SK-N-SH (cell line): ENCODE measurements at regions not wholly inside any gene's neighbourhood (a gene's known extent, or its start where the extent isn't known, plus 50 kb on each side); places are given as distances from the start of the nearest gene placed in this dataset.
"Not testable (repeated sequence)": the region's sequence is repeated elsewhere in the genome, so short reads cannot be mapped to it uniquely, and the experiment has no call there.

Experiments
- CTCF ChIA-PET: fragments of 300-600, 350-600 bp; formaldehyde crosslinking; extraction: SDS; loops from one replicate; lab custom pipeline; 2021; lab: Yijun Ruan, JAX
- POLR2A ChIA-PET: fragments of 350-600 bp; sonication (Branson Sonifier 250); formaldehyde crosslinking; extraction: SDS; loops from one replicate; lab custom pipeline; 2020; ENCODE audit warnings: antibody characterized with exemption, inconsistent platforms; lab: Yijun Ruan, JAX
- DNase-seq: peaks from one replicate; pipeline ENCODE4 v3.0.0; 2012
- H2AFZ ChIP-seq: fragments of 200-600 bp; sonication (generic); 2 replicates; pipeline ENCODE4 v1.8.1; 2016; ENCODE audit warnings: antibody characterized with exemption, mild to moderate bottlenecking, low read depth
- H3F3A ChIP-seq: fragments of 200-600 bp; sonication (generic); replicated peaks from 2 replicates; pipeline ENCODE3; 2016; ENCODE audit warnings: antibody characterized with exemption, mild to moderate bottlenecking; ENCODE audit not compliant: insufficient read depth
- H3K27ac ChIP-seq, 2 experiments: fragments of 200-500 bp in 1 of 2; fragments of 200-600 bp in 1 of 2; sonication (Bioruptor generic) in 1 of 2; sonication (generic), shearing (Covaris generic) in 1 of 2; 2 replicates each; pipeline versions ENCODE4 v1.5.1 to v1.6.1; 2014 to 2016; ENCODE audit warnings: low read depth in 2 of 2, inconsistent platforms in 1 of 2, low read length in 1 of 2, mild to moderate bottlenecking in 1 of 2, mixed read lengths in 1 of 2
- H3K27me3 ChIP-seq: fragments of 200-600 bp; sonication (generic), shearing (Covaris generic); 2 replicates; pipeline ENCODE4 v1.6.1; 2016; ENCODE audit warnings: mixed run types; ENCODE audit not compliant: insufficient read depth
- H3K36me3 ChIP-seq, 2 experiments: fragments of 200-500 bp in 1 of 2; fragments of 200-600 bp in 1 of 2; sonication (Bioruptor generic) in 1 of 2; sonication (generic) in 1 of 2; replicated peaks in 1 of 2; 2 replicates each; pipeline versions ENCODE3 to v1.5.1; 2014 to 2016; ENCODE audit warnings: low read length in 1 of 2, mild to moderate bottlenecking in 1 of 2; ENCODE audit not compliant: insufficient read depth in 2 of 2, control insufficient read depth in 1 of 2
- H3K4me1 ChIP-seq, 2 experiments: fragments of 200-500 bp in 1 of 2; fragments of 200-600 bp in 1 of 2; sonication (Bioruptor generic) in 1 of 2; sonication (generic), shearing (Covaris generic) in 1 of 2; 2 replicates each; pipeline versions ENCODE4 v1.5.1 to v1.6.1; 2014 to 2016; ENCODE audit warnings: low read depth in 1 of 2, low read length in 1 of 2, mixed run types in 1 of 2; ENCODE audit not compliant: insufficient read depth in 2 of 2, control insufficient read depth in 1 of 2
- H3K4me2 ChIP-seq: fragments of 200-600 bp; sonication (generic), shearing (Covaris generic); 2 replicates; pipeline ENCODE4 v1.6.1; 2017; ENCODE audit warnings: mixed run types
- H3K4me3 ChIP-seq, 2 experiments: fragments of 200-500 bp in 1 of 2; fragments of 200-600 bp in 1 of 2; sonication (Bioruptor generic) in 1 of 2; sonication (generic), shearing (Covaris generic) in 1 of 2; 2 replicates each; pipeline versions ENCODE4 v1.5.1 to v1.8.1; 2014 to 2016; ENCODE audit warnings: low read depth in 2 of 2, inconsistent platforms in 1 of 2, low read length in 1 of 2, mild to moderate bottlenecking in 1 of 2, mixed read lengths in 1 of 2, moderate library complexity in 1 of 2
- H3K79me2 ChIP-seq: fragments of 200-600 bp; sonication (generic); 2 replicates; pipeline ENCODE4 v1.8.1; 2017; ENCODE audit warnings: mild to moderate bottlenecking; ENCODE audit not compliant: insufficient read depth
- H3K9ac ChIP-seq: fragments of 200-600 bp; sonication (generic); 2 replicates; pipeline ENCODE4 v1.6.1; 2017; ENCODE audit warnings: mixed run types
- H3K9me2 ChIP-seq: fragments of 200-600 bp; sonication (generic); 2 replicates; pipeline ENCODE4 v1.6.1; 2017; ENCODE audit warnings: mixed run types
- H3K9me3 ChIP-seq: fragments of 200-600 bp; sonication (generic); 2 replicates; pipeline ENCODE4 v1.6.1; 2017; ENCODE audit warnings: mixed run types, mild to moderate bottlenecking, moderate library complexity
- H4K20me1 ChIP-seq: fragments of 200-600 bp; sonication (generic); 2 replicates; pipeline ENCODE4 v1.6.1; 2017; ENCODE audit warnings: mild to moderate bottlenecking, mixed run types; ENCODE audit not compliant: insufficient read depth
- CHD2 ChIP-seq: fragments of 150-350 bp; IDR thresholded peaks from 2 replicates; pipeline ENCODE4 v1.6.1; 2018; ENCODE audit warnings: low read length; ENCODE audit not compliant: partially characterized antibody
- CTCF ChIP-seq: fragments of 200-600 bp; sonication (generic); IDR thresholded peaks from 2 replicates; pipeline ENCODE4 v1.6.1; 2017; ENCODE audit warnings: antibody characterized with exemption, mild to moderate bottlenecking, moderate library complexity
- EP300 ChIP-seq, 2 experiments: IDR thresholded peaks; 2 replicates each; pipeline versions ENCODE4 v1.4.0 to v1.6.1; 2012; ENCODE audit warnings: borderline replicate concordance in 1 of 2, low read depth in 1 of 2, low read length in 1 of 2
- FOSL2 ChIP-seq: IDR thresholded peaks from 2 replicates; pipeline ENCODE4 v1.4.0; 2012; ENCODE audit warnings: low read depth, mild to moderate bottlenecking, moderate library complexity, borderline replicate concordance
- FOXM1 ChIP-seq: IDR thresholded peaks from 2 replicates; pipeline ENCODE4 v1.4.0; 2012; ENCODE audit warnings: low read depth, mild to moderate bottlenecking
- GABPA ChIP-seq: IDR thresholded peaks from 2 replicates; pipeline ENCODE4 v1.4.0; 2012; ENCODE audit warnings: low read depth, mild to moderate bottlenecking
- GATA2 ChIP-seq: sonication (generic); formaldehyde crosslinking; IDR thresholded peaks from 2 replicates; pipeline ENCODE4 v1.5.0; 2020; ENCODE audit warnings: mild to moderate bottlenecking, missing genetic modification reagents
- IRF3 ChIP-seq: fragments of 150-350 bp; IDR thresholded peaks from 2 replicates; pipeline ENCODE4 v1.6.1; 2016; ENCODE audit warnings: mild to moderate bottlenecking, low read depth, low read length
- JUND ChIP-seq: IDR thresholded peaks from 2 replicates; pipeline ENCODE4 v1.4.0; 2012
- MAX ChIP-seq: IDR thresholded peaks from 2 replicates; pipeline ENCODE4 v1.4.0; 2012; ENCODE audit warnings: low read depth
- NFIC ChIP-seq: IDR thresholded peaks from 2 replicates; pipeline ENCODE4 v1.4.0; 2012; ENCODE audit warnings: borderline replicate concordance
- PBX3 ChIP-seq: IDR thresholded peaks from 2 replicates; pipeline ENCODE4; 2012
- RAD21 ChIP-seq: IDR thresholded peaks from 2 replicates; pipeline ENCODE4 v1.6.1; 2012; ENCODE audit warnings: mild to moderate bottlenecking, low read length
- RCOR1 ChIP-seq: fragments of 150-350 bp; IDR thresholded peaks from 2 replicates; pipeline ENCODE4 v1.6.1; 2017; ENCODE audit warnings: antibody characterized with exemption, low read length
- USF1 ChIP-seq: IDR thresholded peaks from 2 replicates; pipeline ENCODE4 v1.4.0; 2012; ENCODE audit warnings: low read depth, borderline replicate concordance
- USF2 ChIP-seq: fragments of 150-350 bp; IDR thresholded peaks from 2 replicates; pipeline ENCODE4 v1.6.1; 2017; ENCODE audit warnings: antibody characterized with exemption, low read length, low read depth, borderline replicate concordance
- WGBS: methylation state at CpG from one replicate; pipeline ENCODE4 v1.1.6; 2017; ENCODE audit warnings: low lambda C conversion rate; 5-methylcytosine and 5-hydroxymethylcytosine counted together

- no peak for TF ChIP-seq GATA2 (CRISPR knock-in tag)
- TF ChIP-seq USF1, result no peak
- no peak for TF ChIP-seq MAX
- no peak for TF ChIP-seq NFIC
- 17% methylated on average over 4 of the region's 4 CpGs for WGBS
- Histone ChIP-seq H3K9me2 (no peaks in the 10 kb centered on the region), H3K79me2 (no peaks in the 10 kb centered on the region), H3K27ac (no peak overlapping the region), H3K27me3 (no peaks in the 10 kb centered on the region), H3K36me3 (no peaks in the 10 kb centered on the region), H4K20me1 (no peaks in the 10 kb centered on the region), H3K4me1 (no peaks in the 10 kb centered on the region), H3K9ac (no peak overlapping the region), H3K4me3 (no peak overlapping the region), H3K9me3 (no peaks in the 10 kb centered on the region), H3F3A (no peaks in the 10 kb centered on the region), H2AFZ (no peak overlapping the region), H3K4me2 (no peak overlapping the region)
- DNase-seq, result no peak
- POLR2A ChIA-PET, result no interaction called here
- CTCF ChIA-PET, result no interaction called here
These were observed 296.7 kb upstream of the FGF13 start for GRCh38 chrX:139008185-139008584.

GRCh38 chrX:139003856-139004527 lies 292.5 kb upstream of the FGF13 start:
- H3F3A ChIP-seq, H4K20me1 ChIP-seq, H3K4me3 ChIP-seq, H3K9me2 ChIP-seq, H3K79me2 ChIP-seq, CTCF ChIA-PET, H3K4me1 ChIP-seq, H2AFZ ChIP-seq, POLR2A ChIA-PET, DNase-seq, H3K27me3 ChIP-seq, H3K36me3 ChIP-seq, H3K9me3 ChIP-seq, H3K4me2 ChIP-seq, H3K27ac ChIP-seq, H3K9ac ChIP-seq: not testable (repeated sequence)
- 0% methylated on average over 1 of the region's 34 CpGs for WGBS

- no peaks in the 10 kb centered on the region for H3K9me2 ChIP-seq
- CTCF ChIA-PET, result no interaction called here
- no peak for TF ChIP-seq RCOR1
- TF ChIP-seq JUND, result no peak
- TF ChIP-seq FOXM1, result no peak
- no peak for TF ChIP-seq CHD2
- TF ChIP-seq EP300 (IDR thresholded peaks at IDR 0.05; ENCODE audit: borderline replicate concordance in 1 of 2, low read depth in 1 of 2, low read length in 1 of 2), result no peak
- no peak for TF ChIP-seq NFIC
- no peak for TF ChIP-seq MAX
- TF ChIP-seq PBX3, result no peak
- TF ChIP-seq FOSL2, result no peak
- no peak for TF ChIP-seq IRF3
- no peak for TF ChIP-seq USF2
- no peak for TF ChIP-seq GABPA
- no peak for TF ChIP-seq RAD21
- no peak for TF ChIP-seq CTCF
These were observed 290.8 kb upstream of the FGF13 start for GRCh38 chrX:139002319-139002718.

More at GRCh38 chrX:139002319-139002718, 290.8 kb upstream of the FGF13 start:
- Histone ChIP-seq H4K20me1 (no peaks in the 10 kb centered on the region), H3K36me3 (no peaks in the 10 kb centered on the region), H3K27me3 (no peaks in the 10 kb centered on the region), H3K4me2 (no peak overlapping the region), H3K9me3 (no peaks in the 10 kb centered on the region), H3K4me3 (no peak overlapping the region), H3K79me2 (no peaks in the 10 kb centered on the region), H2AFZ (no peak overlapping the region), H3F3A (no peaks in the 10 kb centered on the region), H3K27ac (no peak overlapping the region), H3K9ac (no peak overlapping the region), H3K4me1 (no peaks in the 10 kb centered on the region)
- no peak for DNase-seq
- POLR2A ChIA-PET, result no interaction called here
- WGBS, result 1% methylated on average over 3 of the region's 3 CpGs
